Stimulated activated CD4-positive, alpha-beta T cell treated with anti-CD3 and anti-CD28 coated beads, Interleukin-15, amount 100 ng/mL, for 1 hour (primary cell): ENCODE measurements at regions not wholly inside any gene's neighbourhood (a gene's known extent, or its start where the extent isn't known, plus 50 kb on each side); places are given as distances from the start of the nearest gene placed in this dataset.
"Not testable (repeated sequence)": the region's sequence is repeated elsewhere in the genome, so short reads cannot be mapped to it uniquely, and the experiment has no call there.

ENCODE experiments used
- DNase-seq, 2 donors: peaks; one replicate each; pipeline ENCODE4 v3.0.0-alpha.2; 2020; ENCODE audit warnings: low read depth in 1 of 2, low spot score in 1 of 2

DNA sequence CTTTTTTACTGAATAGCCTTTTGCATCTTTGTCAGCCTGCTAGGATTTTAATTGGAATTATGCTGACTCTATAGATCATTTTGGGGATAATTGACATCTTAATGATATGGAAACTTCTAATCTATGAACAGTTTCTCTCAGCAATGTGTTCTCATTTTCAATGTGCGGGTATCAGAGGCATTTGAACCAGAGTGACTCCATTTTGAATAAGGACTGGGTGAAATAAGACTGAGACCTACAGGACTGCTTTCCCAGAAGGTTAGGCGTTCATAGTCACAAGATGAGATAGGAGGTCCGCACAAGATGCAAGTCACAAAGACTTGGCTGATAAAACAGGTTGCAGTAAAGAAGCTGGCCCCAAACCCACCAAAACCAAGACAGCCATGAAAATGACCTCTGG is 140.5 kb downstream of the IGLL1 start:
- DNase-seq: not testable (repeated sequence)

DNA sequence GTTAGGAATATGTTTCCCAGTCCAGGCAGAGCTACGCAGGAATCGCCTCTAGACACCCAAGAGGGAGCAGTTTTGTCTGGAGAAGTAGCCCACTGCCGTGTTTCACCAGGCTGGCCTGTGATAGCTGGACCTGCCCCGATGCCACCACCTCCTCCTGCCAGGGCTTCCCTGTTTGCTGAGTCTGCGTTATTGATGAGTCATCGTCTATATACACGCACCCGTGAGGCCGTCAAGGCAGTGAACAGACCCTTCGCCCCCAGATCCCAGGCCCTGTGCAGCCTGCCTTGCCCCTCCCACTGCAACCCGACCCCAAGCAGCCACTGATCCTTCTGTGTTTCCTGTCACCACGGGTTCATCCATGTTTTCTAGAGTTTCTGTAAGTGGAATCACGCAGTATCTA is 141.9 kb downstream of the IGLL1 start:
- no peak for DNase-seq

DNA sequence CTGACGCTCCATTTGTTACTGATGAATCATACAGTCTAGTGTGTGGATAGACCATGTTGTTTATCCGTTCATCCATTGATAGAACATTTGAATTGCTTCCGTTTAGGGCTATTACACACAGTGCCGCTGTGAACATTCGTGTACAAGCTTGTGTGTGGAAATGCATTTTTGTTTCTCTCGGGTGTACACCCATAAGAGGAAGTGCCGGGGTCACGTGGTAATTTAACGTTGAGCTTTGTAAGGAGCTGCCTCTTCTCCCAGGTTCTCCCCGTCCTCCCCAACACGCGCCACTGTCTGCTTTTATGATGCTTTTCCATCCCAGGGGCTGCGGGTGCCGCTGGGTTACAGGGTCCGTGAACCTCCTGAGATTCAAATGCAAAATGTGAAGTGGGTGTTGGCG is 142.3 kb downstream of the IGLL1 start:
- no peak for DNase-seq

DNA sequence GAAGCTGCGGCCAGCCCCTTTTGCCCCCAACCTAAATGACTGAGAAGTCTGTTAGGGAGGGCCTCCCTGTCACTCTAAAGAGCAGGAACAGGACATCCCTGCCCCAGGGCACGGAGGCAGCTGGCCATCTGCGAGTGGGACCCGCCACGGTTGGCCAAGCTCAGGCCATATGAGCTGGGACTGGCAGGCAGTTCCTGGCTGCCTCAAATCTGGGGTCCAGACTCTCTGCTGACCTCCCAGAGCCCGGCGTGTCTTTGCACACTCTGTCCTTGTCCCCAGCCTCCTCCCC is 143.0 kb downstream of the IGLL1 start:
- not testable (repeated sequence) for DNase-seq

DNA sequence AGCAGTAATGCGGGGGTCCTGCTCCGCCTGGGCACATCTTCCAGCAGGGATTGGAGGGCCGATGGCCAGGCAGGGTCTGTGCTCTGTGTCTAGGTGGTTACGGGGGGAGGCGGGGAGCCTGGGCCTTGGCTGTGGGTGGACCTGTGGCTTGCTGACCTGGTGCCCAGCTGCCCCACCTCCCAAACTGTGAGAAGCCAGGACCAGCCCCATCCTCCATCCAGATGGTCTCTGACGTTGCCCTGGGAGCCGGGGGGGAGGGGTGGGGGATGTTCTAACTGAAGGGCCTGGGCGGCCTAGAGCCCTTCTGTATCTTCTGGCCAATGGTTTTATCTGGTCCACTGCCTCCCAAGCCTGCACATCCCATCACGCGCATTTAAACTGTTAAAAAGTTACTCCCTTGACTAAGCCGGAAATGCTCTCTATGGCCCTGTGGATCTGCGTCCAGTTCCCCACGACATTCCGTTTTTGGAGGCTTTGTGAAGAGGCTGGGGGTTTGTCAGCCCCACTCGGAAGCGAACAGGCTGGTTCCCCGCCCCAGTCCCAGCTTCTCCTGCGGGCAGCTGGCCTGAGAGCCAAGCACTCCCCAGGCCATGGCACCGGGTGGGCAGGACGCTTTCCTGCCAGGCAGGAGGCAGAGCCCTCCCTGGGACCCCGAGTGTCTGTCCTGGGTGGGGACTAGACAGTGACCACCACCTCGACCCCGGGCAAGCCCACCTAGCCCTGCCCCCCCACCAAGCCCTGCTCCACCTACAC is 143.6 kb downstream of the IGLL1 start:
- not testable (repeated sequence) for DNase-seq

DNA sequence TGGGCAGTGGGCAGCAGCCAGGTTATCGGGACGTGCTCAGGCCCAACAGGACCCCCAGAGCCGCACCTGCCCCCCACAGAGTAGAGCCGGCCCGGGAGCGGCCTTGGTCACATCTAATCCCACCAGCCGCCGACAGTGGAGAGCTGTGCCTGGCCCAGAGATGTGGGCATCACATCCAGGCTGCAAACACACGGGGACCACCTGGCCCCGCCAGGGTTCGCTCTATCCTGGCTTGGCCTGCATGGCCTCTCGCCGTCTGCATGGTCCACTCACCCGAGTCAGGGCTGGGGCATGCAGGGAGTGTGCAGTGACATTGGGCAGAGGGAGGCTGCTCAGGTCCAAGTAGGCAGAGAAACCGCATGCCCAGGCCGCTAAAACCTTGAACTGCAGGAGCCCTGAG is 144.9 kb downstream of the IGLL1 start:
- not testable (repeated sequence) for DNase-seq

DNA sequence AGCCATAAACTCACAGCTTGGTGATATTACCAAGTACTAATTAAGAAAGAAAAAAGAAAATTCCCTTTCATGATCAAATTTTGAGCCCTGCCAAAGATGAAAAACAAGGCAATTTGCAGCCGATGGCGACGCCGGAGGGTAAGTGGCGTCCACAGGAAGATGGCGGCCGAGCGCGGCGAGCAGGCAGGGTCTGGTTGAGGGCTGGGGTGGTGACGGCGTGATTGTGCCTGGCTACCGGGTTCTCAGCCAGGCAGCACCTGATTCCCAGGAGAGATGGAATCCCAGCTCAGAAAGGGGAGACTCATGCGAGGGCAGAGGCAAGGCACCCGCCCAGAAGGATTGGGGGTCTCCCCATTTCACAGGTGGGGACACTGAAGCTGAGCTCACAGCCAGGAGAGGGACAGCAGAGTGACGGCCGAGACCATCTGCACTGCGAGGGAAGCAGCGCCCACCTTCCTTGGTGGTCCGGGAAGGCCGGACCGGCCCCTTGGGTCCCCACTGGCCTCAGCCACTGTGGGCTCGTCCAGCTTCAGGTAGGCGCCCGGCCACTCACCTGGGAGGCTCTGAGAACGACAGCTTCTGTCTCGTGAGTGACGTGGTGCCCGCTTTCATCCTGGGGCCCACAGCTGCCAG is 145.8 kb downstream of the IGLL1 start:
- not testable (repeated sequence) for DNase-seq

DNA sequence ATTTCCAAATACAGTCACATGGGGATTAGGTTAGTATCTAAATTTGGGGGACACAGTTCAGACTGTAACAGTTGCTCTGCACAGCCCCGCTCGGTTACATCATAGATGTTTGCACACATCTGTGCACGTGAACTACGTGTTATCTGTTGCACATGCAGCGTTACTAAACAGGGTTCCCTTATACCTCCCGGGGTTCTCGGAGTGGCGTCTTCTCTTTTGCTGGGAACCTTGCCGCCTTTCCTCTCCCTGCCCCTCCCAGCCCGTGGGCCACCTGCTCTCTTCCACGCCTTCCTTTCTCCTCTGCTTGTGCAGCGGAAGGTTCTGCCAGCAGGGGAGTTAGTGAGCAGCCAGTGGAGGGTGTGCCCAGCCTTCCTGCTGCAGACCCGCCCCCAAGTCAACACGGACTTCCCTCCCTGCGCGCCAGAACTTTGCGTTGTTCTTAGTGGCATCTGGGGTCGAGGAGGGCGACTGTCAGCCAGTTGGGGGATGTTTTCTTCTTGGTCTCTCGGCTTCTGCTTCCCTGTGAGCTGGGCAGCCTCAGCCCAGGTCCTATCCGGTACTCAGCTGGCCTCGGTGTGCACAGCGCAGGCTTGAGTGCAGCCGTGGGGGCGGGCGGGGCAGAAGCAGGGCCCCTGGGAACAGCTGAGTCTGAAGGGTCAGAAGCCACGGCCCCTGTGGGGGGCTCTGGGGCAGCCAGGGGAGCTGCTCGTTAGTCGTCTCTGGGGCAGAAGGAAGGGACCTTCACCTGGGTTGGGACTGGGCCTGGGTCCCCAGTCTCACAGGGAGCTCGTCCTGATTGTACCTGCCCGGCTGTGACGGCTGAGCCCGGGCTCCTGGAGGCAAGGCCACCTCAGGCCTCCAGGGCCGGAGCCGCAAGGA is 146.7 kb downstream of the IGLL1 start:
- peak in 1 of 2 donors; percentile 13 for DNase-seq

DNA sequence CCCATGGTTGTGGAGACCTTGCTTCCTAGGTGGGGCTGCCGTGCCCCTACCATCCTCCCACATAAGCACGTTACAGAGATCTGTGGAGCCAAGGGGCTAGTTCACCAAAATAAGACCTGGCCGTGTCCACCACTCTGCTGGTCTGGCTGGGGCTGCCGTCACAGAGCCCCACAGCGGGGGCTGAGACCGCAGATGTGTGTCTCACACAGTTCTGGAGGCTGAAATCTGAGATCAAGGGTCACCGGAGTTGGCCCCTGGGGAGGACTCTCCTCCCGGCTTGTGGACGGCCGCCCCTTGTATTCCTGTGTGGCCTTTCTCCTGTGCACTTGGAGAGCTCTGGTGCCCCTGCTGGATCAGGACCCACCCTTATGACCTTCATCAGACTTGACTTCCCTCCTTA is 147.4 kb downstream of the IGLL1 start:
- not testable (repeated sequence) for DNase-seq

DNA sequence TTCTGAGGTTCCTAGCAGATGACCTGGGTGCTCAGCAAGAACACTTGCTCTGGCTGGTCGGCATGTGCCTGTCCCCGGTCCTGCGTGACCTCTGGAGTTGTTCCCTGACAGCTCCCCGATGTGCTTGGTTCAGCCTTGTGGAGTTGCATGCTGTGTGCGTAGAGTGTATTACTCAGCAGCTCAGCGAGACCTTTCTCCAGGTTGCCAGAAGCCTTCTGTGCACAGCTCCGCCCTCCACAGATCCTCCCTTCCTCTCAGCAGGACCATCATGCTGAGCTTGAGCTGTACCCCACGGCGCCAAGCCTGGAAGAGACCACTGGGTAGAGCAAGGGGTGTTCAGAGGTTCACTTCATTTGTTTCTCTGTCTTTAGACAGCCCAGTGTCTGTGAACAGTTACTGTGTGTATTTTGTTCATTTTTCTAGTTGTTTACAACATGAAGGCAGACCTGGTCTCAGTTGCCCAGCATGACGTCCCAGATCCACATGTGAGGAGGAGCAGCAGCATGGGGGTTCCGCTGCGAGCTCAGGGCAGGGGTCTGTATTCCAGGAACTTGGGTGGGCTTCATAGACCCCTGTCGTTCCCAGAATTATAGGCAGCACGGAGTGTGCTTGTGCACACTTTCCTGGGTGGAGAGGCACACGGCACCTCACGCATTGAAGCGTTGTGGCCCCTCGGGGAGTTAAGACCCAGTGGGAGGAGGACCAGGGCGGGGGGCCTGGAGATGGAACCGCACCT is 148.6 kb downstream of the IGLL1 start:
- DNase-seq: no peak

DNA sequence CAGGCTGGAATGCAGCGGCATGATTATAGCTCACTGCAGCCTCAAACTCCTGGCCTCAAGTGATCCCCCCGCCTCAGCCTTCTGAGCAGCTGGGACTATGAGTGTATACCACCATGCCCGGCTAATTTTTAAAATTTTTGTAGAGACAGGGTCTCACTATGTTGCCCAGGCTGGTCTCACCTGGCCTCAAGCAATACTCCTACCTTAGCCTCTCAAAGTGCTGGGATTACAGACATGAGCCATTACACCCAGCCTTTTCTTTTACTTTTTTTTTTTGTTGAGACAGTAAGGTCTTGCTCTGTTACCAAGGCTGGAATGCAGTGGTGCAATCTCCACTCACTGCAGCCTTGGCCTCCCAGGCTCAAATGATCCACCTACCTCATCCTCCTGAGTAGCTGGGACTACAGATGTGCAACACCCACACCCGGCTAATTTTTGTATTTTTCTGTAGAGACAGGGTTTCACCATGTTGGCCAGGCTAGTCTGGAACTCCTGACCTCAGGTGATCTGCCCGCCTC is 155.5 kb downstream of the IGLL1 start:
- not testable (repeated sequence) for DNase-seq

DNA sequence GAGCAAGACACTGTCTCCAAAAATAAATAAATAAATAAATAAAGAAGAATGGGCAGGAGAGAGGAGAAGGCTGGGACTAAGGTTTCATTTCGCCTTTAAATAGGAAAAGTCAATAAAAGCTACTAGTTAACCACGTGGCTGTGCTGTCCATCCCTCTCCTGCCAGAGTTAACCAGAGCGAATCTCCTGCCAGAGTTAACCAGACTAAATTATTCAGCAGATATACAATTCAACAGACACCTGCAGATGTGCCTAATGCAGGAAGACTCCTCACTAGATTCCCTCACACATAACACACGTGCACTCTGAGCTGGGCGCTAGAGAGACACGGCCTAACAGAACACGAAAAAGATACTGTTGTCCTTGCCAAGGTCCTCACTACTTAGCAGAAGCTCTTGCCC is 156.1 kb downstream of the IGLL1 start:
- no peak for DNase-seq

DNA sequence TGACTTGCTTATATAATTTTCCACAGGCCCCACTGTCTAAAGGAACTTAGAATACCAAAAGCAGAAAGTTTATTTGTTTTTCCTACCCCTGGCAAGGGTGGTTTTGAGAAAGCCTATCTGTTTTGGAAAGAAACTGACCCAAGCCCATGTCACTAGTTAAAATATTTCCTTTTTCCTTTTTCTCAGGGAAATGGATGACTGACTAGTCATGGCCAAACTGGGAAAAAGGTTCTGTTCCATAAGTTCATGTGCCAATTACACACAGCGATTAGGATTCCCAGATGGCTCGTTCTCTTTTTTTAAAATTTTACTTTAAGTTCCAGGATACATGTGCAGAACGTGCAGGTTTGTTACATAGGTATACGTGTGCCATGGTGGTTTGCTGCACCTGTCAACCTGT is 157.8 kb downstream of the IGLL1 start:
- not testable (repeated sequence) for DNase-seq

DNA sequence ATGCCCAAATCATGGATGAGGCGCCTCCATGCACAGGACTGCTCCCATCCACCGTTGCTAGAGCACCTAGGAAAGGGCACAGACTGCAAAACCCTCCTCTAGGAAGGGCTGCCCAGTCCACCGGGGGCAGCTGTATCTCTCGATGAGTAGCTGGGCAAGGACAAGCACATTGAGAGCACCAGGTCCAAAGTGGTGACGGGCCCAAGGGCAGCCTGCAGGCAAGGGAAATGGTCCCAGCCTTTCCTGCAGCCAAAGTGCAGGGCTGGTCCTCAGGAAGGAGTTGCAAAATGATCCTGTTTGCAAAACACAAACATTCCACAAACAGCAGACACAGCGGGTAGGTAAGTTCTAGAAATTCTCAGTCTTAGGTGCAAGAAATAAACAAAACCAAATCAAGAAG is 158.8 kb downstream of the IGLL1 start:
- not testable (repeated sequence) for DNase-seq

DNA sequence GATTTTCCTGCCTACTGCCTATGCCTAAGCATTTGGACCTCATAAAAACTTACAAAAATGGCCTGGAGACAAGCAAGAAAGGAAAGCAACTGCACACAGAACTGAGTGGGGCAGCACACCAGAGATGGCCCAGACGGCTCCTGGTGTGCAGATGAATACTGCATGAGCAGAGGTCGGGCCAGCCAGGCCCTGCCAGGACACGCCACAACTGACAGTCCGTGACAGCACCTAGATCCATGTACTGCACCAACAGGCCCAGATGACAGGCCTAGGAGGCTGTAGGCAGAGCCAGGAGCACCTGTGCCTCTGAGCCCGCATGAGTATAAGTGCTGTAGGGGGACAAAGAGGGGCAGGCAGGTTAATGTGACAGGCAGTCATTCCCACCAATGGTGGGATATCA is 160.2 kb downstream of the IGLL1 start:
- no peak for DNase-seq

DNA sequence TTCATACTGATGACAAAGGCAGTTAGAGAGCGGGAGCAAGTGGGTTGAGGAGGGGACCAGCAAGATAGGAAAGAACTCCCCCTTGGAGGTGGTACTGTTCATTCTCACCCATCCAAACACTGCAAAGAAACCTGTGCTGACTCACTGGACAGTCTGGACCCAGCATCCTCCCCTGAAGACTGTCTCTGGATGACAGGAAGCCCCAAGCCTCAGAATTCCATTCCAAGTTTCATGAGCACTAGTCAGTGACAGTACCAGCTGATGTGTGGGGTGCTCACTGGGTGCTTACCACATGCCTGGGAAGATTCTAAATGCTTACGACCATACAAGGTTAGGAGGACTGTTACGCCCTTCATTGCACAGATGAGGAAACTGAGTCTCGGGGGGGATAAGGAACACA is 160.9 kb downstream of the IGLL1 start:
- no peak for DNase-seq

DNA sequence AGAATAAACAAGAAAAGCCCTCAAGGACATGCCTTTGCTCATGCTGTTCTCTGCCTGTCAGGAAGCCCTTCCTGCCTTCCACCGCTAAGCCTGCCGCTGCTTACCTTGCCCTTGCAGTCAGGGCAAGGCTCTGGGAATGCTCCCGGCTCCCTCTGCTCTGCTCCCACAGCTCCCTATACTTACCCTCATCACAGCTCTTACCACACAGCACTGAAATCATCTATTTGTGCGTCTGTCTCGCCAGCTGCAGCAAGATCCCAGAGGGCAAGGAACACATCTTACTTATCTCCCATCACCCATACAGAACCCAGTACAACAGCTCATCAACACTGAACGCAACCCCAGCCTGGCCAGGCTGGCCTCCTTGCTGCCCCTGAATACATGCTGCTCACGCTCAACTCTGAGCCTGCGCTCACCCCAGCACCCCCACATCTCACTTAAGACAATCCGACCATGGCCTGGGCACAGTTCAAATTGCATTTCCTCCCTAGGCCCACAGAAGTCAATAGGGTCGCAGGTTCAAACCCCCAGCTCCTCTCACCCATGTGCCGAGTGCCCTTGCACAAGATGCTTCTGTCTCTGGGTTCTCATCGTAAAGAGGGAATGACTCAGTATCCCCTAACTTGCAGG is 161.8 kb downstream of the IGLL1 start:
- no peak for DNase-seq

DNA sequence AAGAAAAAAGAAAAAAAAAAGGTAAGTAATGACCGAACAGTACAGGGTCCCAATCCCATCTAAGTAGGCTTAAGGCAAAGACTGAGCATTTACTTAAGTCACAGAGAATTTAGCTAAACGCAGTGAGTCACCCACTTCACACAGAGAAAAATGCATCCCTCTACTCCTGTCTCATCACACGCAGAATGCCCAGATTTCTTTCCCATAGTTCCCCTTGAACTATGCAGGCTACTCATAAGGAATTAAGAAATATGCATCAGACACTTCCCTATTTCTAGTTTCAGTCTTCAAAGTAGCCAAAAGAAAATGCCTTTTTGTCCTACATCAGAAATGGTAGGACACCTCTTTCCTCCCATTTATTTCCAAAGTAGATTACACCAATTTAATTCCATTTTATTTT is 162.8 kb downstream of the IGLL1 start:
- DNase-seq: not testable (repeated sequence)

DNA sequence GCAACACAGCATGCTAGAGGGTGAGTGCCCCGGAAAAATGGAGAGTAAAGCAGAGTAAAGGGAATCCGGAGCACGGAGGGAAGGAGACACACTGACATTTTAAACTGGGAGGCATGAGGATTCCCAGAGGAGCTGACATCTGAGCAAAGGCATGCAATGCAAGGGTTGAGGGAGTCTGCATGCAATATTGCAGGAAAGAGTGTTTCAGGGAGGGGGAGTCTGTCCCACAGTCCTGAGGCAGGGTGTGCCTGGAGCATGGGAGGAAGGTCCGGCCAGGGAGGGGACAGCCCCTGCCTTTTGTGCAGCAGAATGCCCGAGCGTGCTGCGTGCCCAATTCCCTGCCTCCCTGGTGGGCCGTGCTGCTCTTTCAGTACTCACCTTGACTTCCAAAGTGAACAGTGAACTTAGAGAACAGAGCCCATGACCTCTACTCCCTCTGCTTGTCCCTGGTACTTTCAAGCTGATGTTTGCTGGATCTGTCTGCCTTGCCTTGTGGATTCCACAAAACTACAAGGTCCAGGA is 163.9 kb downstream of the IGLL1 start:
- not testable (repeated sequence) for DNase-seq

DNA sequence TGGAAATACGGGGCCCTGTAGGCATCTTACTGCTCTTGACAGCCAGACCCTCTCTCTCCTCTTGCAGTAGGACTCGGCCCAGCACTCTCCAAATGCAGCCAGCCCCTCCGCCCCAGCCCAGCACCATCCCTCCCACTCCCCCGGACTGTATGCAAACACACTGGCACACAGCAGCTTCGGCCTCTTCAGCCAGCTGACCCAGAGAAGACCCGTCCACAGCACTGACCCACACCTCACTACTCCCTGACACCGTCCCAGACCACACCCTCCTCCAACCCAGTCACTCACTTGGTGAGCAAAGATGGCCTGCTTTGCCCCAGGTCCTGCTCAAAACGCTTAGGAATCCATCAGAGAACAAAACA is 164.6 kb downstream of the IGLL1 start:
- DNase-seq: no peak
